ENCODE measurements at regions not wholly inside any gene's neighbourhood (a gene's known extent, or its start where the extent isn't known, plus 50 kb on each side); places are given as distances from the start of the nearest gene placed in this dataset.

DNA sequence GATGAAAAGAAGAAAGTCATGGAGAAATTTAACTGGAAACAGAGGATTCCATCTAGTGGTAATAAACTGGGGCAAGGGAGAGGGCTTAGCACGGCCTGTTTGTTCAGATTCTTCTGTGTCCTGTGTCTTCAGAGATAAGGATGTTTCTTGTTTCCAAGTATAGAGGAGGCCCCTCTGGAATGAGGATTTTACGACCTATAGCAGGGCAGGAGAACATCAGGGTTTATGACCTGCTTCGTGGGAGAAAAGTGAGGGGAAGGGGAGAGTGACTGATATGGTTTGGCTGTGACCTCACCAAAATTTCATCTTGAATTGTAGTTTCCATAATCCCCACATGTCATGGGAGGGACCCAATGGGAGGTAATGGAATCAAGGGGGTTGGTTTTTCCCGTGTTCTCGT is 93.0 kb upstream of the LDB2 start:
- Histone ChIP-seq H3K79me2 (ENCODE audit: control insufficient read depth, insufficient read depth, low read length) (no peaks in the 10 kb centered on the region), H3K4me1 (ENCODE audit: control insufficient read depth, extremely low read depth, insufficient read depth, low read length) (no peaks in the 10 kb centered on the region)
- DNase-seq (ENCODE audit: low read depth in 2 of 2) = no peak

DNA sequence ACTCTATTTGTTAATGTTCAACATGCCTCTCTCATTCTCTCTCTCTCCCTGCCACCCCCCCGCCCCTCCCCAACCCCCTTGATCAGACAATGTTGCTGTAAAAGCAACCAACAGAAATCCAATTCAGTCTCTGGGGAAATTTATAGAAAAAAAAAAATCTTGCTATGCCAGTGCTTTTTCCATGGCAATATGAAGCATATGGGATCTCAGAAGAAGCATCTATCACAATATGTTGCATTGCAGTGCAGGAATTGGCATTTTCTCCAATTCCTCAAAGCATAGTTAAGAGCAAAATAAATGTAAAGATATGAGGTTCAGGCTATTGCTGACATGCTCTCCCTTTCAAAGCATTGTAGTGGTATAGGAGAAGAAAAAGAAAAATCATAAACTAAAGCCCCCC is 90.9 kb upstream of the LDB2 start:
- no peak for DNase-seq (ENCODE audit: low read depth in 2 of 2)
- H3K9me3 ChIP-seq (ENCODE audit: control insufficient read depth, insufficient read depth, low read depth, low read length) = no peaks in the 10 kb centered on the region
- no peak overlapping the region for H3K4me2 ChIP-seq (ENCODE audit: extremely low read depth, insufficient read depth, low read length)
- no peaks in the 10 kb centered on the region for H4K20me1 ChIP-seq (ENCODE audit: control insufficient read depth, extremely low read depth, insufficient read depth, low read length)
- H3K4me1 ChIP-seq (ENCODE audit: control insufficient read depth, extremely low read depth, insufficient read depth, low read length) = no peaks in the 10 kb centered on the region
- no peak overlapping the region for H3K9ac ChIP-seq (ENCODE audit: insufficient read depth, low read length)
- H2AFZ ChIP-seq (ENCODE audit: low read length) = no peak overlapping the region
- no peaks in the 10 kb centered on the region for H3K36me3 ChIP-seq (ENCODE audit: control insufficient read depth, insufficient read depth, low read length)
- no peaks in the 10 kb centered on the region for H3K27me3 ChIP-seq (ENCODE audit: control insufficient read depth, insufficient read depth, low read length)
- H3K27ac ChIP-seq (ENCODE audit: insufficient read depth, low read length) = no peak overlapping the region
- no peaks in the 10 kb centered on the region for H3K79me2 ChIP-seq (ENCODE audit: control insufficient read depth, insufficient read depth, low read length)
- H3K4me3 ChIP-seq (replicated peaks in 1 of 4; ENCODE audit: control extremely low read depth in 1 of 4, insufficient read depth in 1 of 4, low read depth in 3 of 4, low read length in 4 of 4) = no peak overlapping the region
- TF ChIP-seq, protein P1, sequence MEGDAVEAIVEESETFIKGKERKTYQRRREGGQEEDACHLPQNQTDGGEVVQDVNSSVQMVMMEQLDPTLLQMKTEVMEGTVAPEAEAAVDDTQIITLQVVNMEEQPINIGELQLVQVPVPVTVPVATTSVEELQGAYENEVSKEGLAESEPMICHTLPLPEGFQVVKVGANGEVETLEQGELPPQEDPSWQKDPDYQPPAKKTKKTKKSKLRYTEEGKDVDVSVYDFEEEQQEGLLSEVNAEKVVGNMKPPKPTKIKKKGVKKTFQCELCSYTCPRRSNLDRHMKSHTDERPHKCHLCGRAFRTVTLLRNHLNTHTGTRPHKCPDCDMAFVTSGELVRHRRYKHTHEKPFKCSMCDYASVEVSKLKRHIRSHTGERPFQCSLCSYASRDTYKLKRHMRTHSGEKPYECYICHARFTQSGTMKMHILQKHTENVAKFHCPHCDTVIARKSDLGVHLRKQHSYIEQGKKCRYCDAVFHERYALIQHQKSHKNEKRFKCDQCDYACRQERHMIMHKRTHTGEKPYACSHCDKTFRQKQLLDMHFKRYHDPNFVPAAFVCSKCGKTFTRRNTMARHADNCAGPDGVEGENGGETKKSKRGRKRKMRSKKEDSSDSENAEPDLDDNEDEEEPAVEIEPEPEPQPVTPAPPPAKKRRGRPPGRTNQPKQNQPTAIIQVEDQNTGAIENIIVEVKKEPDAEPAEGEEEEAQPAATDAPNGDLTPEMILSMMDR (conservative IDR thresholded peaks at IDR 0.05 in 1 of 2, IDR thresholded peaks at IDR 0.05 in 1 of 2; ENCODE audit: low read depth in 1 of 2, low read length in 2 of 2) = no peak
- no peak for TF ChIP-seq EZH2 (IDR thresholded peaks at IDR 0.05; ENCODE audit: low read length, missing control alignments)

More for the DNA sequence above, 93.0 kb upstream of the LDB2 start:
- Histone ChIP-seq H2AFZ (ENCODE audit: low read length) (no peak overlapping the region), H4K20me1 (ENCODE audit: control insufficient read depth, extremely low read depth, insufficient read depth, low read length) (no peaks in the 10 kb centered on the region), H3K4me3 (replicated peaks in 1 of 4; ENCODE audit: control extremely low read depth in 1 of 4, insufficient read depth in 1 of 4, low read depth in 3 of 4, low read length in 4 of 4) (no peak overlapping the region), H3K9me3 (ENCODE audit: control insufficient read depth, insufficient read depth, low read depth, low read length) (no peaks in the 10 kb centered on the region), H3K27me3 (ENCODE audit: control insufficient read depth, insufficient read depth, low read length) (no peaks in the 10 kb centered on the region), H3K9ac (ENCODE audit: insufficient read depth, low read length) (no peak overlapping the region), H3K4me2 (ENCODE audit: extremely low read depth, insufficient read depth, low read length) (no peak overlapping the region), H3K36me3 (ENCODE audit: control insufficient read depth, insufficient read depth, low read length) (no peaks in the 10 kb centered on the region), H3K27ac (ENCODE audit: insufficient read depth, low read length) (no peak overlapping the region)
- TF ChIP-seq, protein P1 (conservative IDR thresholded peaks at IDR 0.05 in 1 of 2, IDR thresholded peaks at IDR 0.05 in 1 of 2; ENCODE audit: low read depth in 1 of 2, low read length in 2 of 2) = no peak
- TF ChIP-seq EZH2 (IDR thresholded peaks at IDR 0.05; ENCODE audit: low read length, missing control alignments) = no peak

DNA sequence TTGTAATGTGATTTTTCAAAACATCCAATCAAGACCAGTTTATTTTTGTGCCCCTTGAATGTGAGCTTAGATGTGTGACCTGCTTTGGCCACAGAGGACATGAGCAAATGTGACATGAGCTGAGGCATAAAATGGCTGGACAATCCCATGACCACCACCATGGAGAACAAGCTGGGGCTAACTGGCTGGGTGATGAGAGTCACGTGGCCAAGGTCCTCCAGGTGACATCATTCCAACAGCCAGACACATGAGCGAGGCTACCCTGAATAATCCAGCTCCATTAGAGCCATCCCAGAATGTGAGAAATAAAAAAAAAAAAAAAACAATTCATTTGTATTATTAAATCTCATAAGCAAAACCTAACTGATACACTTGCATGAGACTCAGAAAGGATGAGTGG is 90.4 kb upstream of the LDB2 start:
- no peaks in the 10 kb centered on the region for H3K79me2 ChIP-seq (ENCODE audit: control insufficient read depth, insufficient read depth, low read length)
- H3K36me3 ChIP-seq (ENCODE audit: control insufficient read depth, insufficient read depth, low read length) = no peaks in the 10 kb centered on the region
- H4K20me1 ChIP-seq (ENCODE audit: control insufficient read depth, extremely low read depth, insufficient read depth, low read length) = no peaks in the 10 kb centered on the region
- no peak overlapping the region for H2AFZ ChIP-seq (ENCODE audit: low read length)
- no peak for DNase-seq (ENCODE audit: low read depth in 2 of 2)
- no peak overlapping the region for H3K4me2 ChIP-seq (ENCODE audit: extremely low read depth, insufficient read depth, low read length)
- no peak overlapping the region for H3K4me3 ChIP-seq (replicated peaks in 1 of 4; ENCODE audit: control extremely low read depth in 1 of 4, insufficient read depth in 1 of 4, low read depth in 3 of 4, low read length in 4 of 4)
- no peak overlapping the region for H3K9ac ChIP-seq (ENCODE audit: insufficient read depth, low read length)
- H3K27ac ChIP-seq (ENCODE audit: insufficient read depth, low read length) = no peak overlapping the region
- no peaks in the 10 kb centered on the region for H3K9me3 ChIP-seq (ENCODE audit: control insufficient read depth, insufficient read depth, low read depth, low read length)
- TF ChIP-seq EZH2 (IDR thresholded peaks at IDR 0.05; ENCODE audit: low read length, missing control alignments) = no peak
- TF ChIP-seq, protein P1 (conservative IDR thresholded peaks at IDR 0.05 in 1 of 2, IDR thresholded peaks at IDR 0.05 in 1 of 2; ENCODE audit: low read depth in 1 of 2, low read length in 2 of 2) = no peak
- H3K4me1 ChIP-seq (ENCODE audit: control insufficient read depth, extremely low read depth, insufficient read depth, low read length) = no peaks in the 10 kb centered on the region
- no peaks in the 10 kb centered on the region for H3K27me3 ChIP-seq (ENCODE audit: control insufficient read depth, insufficient read depth, low read length)
